ENCODE measurements at regions not wholly inside any gene's neighbourhood (a gene's known extent, or its start where the extent isn't known, plus 50 kb on each side); places are given as distances from the start of the nearest gene placed in this dataset.

- H3K27me3 ChIP-seq (replicated peaks in 1 of 4; ENCODE audit: control extremely low read depth in 1 of 4, control insufficient read depth in 3 of 4, insufficient read depth in 4 of 4, low read length in 3 of 4), result no peaks in the 10 kb centered on the region
- H3K27ac Mint-ChIP-seq, result no peak overlapping the region
- POLR2A ChIA-PET, result no interaction called here
Observed at GRCh38 chr6:137727216-137727765, 139.8 kb upstream of the TNFAIP3 start.

More at GRCh38 chr6:137727216-137727765, 139.8 kb upstream of the TNFAIP3 start:
- no peaks in the 10 kb centered on the region for H4K20me1 ChIP-seq (ENCODE audit: control insufficient read depth, insufficient read depth, low read length, poor library complexity, severe bottlenecking)
- H3K9ac ChIP-seq (ENCODE audit: low read length), result no peak overlapping the region
- no peak overlapping the region for H3K4me2 ChIP-seq (replicated peaks; ENCODE audit: low read depth, low read length, poor library complexity, severe bottlenecking)
- ATAC-seq (ENCODE audit: low read depth) (no peak), DNase-seq (no peak)
- CTCF ChIA-PET, result interaction anchor here (1.7 kb wide), 1 partner anchor 19 kb away, joined by 7 read pairs; no protein-coding TSS in a partner anchor
- Mint-ChIP-seq H3K27me3 (peaks cover 7% of the 10 kb centered on the region), H3K4me1 (no peaks in the 10 kb centered on the region), H3K9me3 (ENCODE audit: insufficient read depth) (no peaks in the 10 kb centered on the region), H3K4me3 (no peak overlapping the region)
- H3K27ac ChIP-seq (ENCODE audit: low read length in 2 of 2), result no peak overlapping the region
- no peaks in the 10 kb centered on the region for H3K9me3 ChIP-seq (ENCODE audit: control extremely low read depth in 1 of 3, control insufficient read depth in 2 of 3, insufficient read depth in 1 of 3, low read length in 2 of 3)
- H3K79me2 ChIP-seq (ENCODE audit: control insufficient read depth, insufficient read depth, low read length), result no peaks in the 10 kb centered on the region
- 100% methylated on average over 1 of the region's 4 CpGs for WGBS (ENCODE audit: insufficient coverage)
- TF ChIP-seq EZH2 (IDR thresholded peaks at IDR 0.05; ENCODE audit: borderline replicate concordance, insufficient read depth, low read depth, low read length, poor library complexity, severe bottlenecking) (no peak), CTCF (IDR thresholded peaks at IDR 0.05) (no peak)
- no peaks in the 10 kb centered on the region for H3K36me3 ChIP-seq (replicated peaks in 1 of 2; ENCODE audit: control extremely low read depth in 1 of 2, control insufficient read depth in 1 of 2, extremely low read depth in 1 of 2, insufficient read depth in 2 of 2, low read length in 1 of 2)
- no peak overlapping the region for H3K4me3 ChIP-seq (ENCODE audit: control extremely low read depth in 1 of 5, extremely low read depth in 1 of 5, insufficient read depth in 1 of 5, low read depth in 2 of 5, low read length in 4 of 5)
- intact Hi-C loops (cut with micrococcal nuclease), result no loop called here
- H3K4me1 ChIP-seq (ENCODE audit: control insufficient read depth in 2 of 2, insufficient read depth in 2 of 2, low read length in 2 of 2), result no peaks in the 10 kb centered on the region
- no peak overlapping the region for H2AFZ ChIP-seq (ENCODE audit: insufficient read depth, low read depth, low read length, poor library complexity, severe bottlenecking)
